ENCODE measurements at regions not wholly inside any gene's neighbourhood (a gene's known extent, or its start where the extent isn't known, plus 50 kb on each side); places are given as distances from the start of the nearest gene placed in this dataset.

GRCh38 chr5:50550267-50550666 lies 109.2 kb upstream of the EMB start:
- Histone ChIP-seq H4K20me1 (ENCODE audit: insufficient read depth) (no peaks in the 10 kb centered on the region), H3K79me2 (replicated peaks; ENCODE audit: insufficient read depth, low read length) (no peaks in the 10 kb centered on the region), H3K27ac (ENCODE audit: low read length) (no peak overlapping the region), H3K4me3 (ENCODE audit: low read length) (no peak overlapping the region), H3K27me3 (ENCODE audit: insufficient read depth, low read depth, low read length) (no peaks in the 10 kb centered on the region), H2AFZ (ENCODE audit: low read depth, low read length) (no peak overlapping the region), H3K36me3 (ENCODE audit: insufficient read depth, low read length) (no peaks in the 10 kb centered on the region), H3K9ac (ENCODE audit: low read length) (no peak overlapping the region), H3K9me3 (ENCODE audit: low read length) (no peaks in the 10 kb centered on the region), H3K4me2 (ENCODE audit: low read length) (no peak overlapping the region), H3F3A (ENCODE audit: insufficient read depth, low read length, poor library complexity, severe bottlenecking) (no peaks in the 10 kb centered on the region), H3K9me2 (ENCODE audit: insufficient read depth, low read length) (no peaks in the 10 kb centered on the region)
- TF ChIP-seq TAF1 (IDR thresholded peaks at IDR 0.05; ENCODE audit: low read depth) (no peak), SMC3 (conservative IDR thresholded peaks at IDR 0.05; ENCODE audit: poor library complexity) (no peak), POLR2AphosphoS5 (IDR thresholded peaks at IDR 0.05) (no peak), EZH2 (IDR thresholded peaks at IDR 0.05; ENCODE audit: borderline replicate concordance, insufficient read depth, low read length, poor library complexity, severe bottlenecking) (no peak), REST (IDR thresholded peaks at IDR 0.05; ENCODE audit: borderline replicate concordance) (no peak), MXI1 (conservative IDR thresholded peaks at IDR 0.05; ENCODE audit: poor library complexity, severe bottlenecking) (no peak), CTCF (IDR thresholded peaks at IDR 0.05; ENCODE audit: poor library complexity, severe bottlenecking) (no peak)

- Histone ChIP-seq H4K20me1 (ENCODE audit: insufficient read depth) (no peaks in the 10 kb centered on the region), H3K27ac (ENCODE audit: low read length) (no peak overlapping the region), H3K9me3 (ENCODE audit: low read length) (no peaks in the 10 kb centered on the region), H3K4me3 (ENCODE audit: low read length) (no peak overlapping the region), H3K27me3 (ENCODE audit: insufficient read depth, low read depth, low read length) (no peaks in the 10 kb centered on the region), H3F3A (ENCODE audit: insufficient read depth, low read length, poor library complexity, severe bottlenecking) (no peaks in the 10 kb centered on the region), H2AFZ (ENCODE audit: low read depth, low read length) (no peak overlapping the region), H3K36me3 (ENCODE audit: insufficient read depth, low read length) (no peaks in the 10 kb centered on the region), H3K9me2 (ENCODE audit: insufficient read depth, low read length) (no peaks in the 10 kb centered on the region), H3K4me2 (ENCODE audit: low read length) (no peak overlapping the region), H3K79me2 (replicated peaks; ENCODE audit: insufficient read depth, low read length) (no peaks in the 10 kb centered on the region), H3K9ac (ENCODE audit: low read length) (no peak overlapping the region)
- TF ChIP-seq EZH2 (IDR thresholded peaks at IDR 0.05; ENCODE audit: borderline replicate concordance, insufficient read depth, low read length, poor library complexity, severe bottlenecking) (no peak), MXI1 (conservative IDR thresholded peaks at IDR 0.05; ENCODE audit: poor library complexity, severe bottlenecking) (no peak), POLR2AphosphoS5 (IDR thresholded peaks at IDR 0.05) (no peak), EP300 (conservative IDR thresholded peaks at IDR 0.05; ENCODE audit: poor library complexity, severe bottlenecking) (no peak), REST (IDR thresholded peaks at IDR 0.05; ENCODE audit: borderline replicate concordance) (no peak), TAF1 (IDR thresholded peaks at IDR 0.05; ENCODE audit: low read depth) (no peak), CTCF (IDR thresholded peaks at IDR 0.05; ENCODE audit: poor library complexity, severe bottlenecking) (no peak), SMC3 (conservative IDR thresholded peaks at IDR 0.05; ENCODE audit: poor library complexity) (no peak), RAD21 (conservative IDR thresholded peaks at IDR 0.05) (no peak)
Observed at GRCh38 chr5:50550993-50551392, 109.9 kb upstream of the EMB start.

All from neural cell (in vitro differentiated cells).